HG02610 (cell line): ENCODE measurements at regions not wholly inside any gene's neighbourhood (a gene's known extent, or its start where the extent isn't known, plus 50 kb on each side); places are given as distances from the start of the nearest gene placed in this dataset.
A peak's percentile ranks its signal among the peaks of the same experiment; 100 is the strongest.
"Not testable (repeated sequence)": the region's sequence is repeated elsewhere in the genome, so short reads cannot be mapped to it uniquely, and the experiment has no call there.

Source experiments
- ATAC-seq: cut with Tn5 transposase; IDR thresholded peaks from one replicate; pipeline ENCODE4 v1.9.1; 2021; ENCODE audit warnings: mild to moderate bottlenecking, moderate library complexity; ENCODE audit not compliant: unreplicated experiment

DNA sequence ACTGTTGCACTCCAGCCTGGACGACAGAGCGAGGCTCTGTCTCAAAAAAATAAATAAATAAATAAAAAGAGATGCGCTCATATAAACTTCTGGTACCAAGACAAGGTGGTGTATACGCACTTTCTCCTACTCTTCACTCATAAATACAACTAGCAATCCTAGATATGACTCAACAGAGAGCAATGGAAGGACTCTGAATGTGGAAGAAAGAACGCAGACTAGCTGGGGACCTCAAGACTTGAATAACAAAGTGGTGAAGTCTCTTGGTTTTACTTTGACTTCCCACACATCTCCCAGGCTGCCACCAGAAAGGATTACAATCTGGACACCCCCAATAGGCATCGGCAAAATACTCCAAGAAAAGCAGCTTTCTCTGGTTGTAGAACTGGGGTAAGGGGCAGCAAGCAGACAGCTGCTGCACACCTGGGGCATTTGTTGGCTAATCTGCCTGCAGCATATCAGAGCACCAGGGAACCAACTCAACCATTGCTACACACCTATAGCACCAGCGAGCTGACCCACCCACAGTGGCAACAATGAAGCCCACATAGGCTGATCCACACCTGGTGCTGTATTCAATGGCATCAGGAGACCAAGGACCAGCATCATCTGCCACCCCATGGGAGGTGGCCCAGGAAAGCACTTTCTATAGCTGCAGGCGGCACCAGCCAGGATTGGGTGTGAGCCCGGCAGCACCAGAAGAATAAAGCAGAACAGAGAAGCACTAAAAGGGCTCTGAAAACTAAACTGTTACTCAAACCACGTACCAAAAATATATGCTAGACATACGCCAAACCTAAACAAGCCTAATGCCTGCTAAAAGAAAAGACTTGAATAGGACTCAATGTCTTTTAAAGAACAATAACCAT, 1231.7 kb upstream of the TMEM132C start:
- no peak for ATAC-seq

DNA sequence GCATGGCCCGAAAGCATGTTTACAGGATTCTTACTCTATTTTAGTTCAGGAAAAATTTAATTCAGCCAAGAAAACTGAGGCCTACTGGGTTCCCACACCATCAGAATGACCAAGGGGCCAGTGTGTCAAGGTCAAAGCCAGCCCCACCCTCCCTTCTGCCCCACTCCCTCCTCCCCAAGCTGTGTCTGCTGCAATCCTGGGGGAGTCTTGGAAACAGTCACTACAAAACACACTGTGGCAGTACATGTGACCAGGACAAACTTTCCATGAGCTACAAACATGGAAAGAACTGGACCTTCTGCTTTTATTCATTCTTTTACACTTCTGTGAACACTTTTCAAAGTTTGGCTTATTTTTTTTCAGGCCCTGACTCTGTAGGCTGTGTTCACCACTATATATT, 1228.8 kb upstream of the TMEM132C start:
- ATAC-seq = no peak

DNA sequence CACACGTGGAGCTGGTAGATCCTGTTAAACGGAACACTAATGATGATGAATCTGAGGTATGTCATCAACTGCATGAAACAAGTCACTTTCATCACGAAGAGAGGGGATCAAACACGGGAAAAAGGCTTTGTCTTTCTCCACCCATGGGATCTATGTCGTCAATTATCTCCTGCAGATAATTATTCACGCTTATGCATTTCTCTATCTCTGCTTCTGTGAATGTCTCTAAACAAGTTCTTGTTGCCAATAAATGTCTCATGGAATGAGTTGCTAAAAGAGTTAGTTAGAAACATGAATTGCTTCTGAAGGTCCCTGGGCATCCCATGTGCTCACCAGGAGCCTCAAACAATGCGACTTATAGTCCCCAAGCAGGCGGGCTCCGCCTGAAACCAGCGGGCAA, 1228.2 kb upstream of the TMEM132C start:
- ATAC-seq = no peak

DNA sequence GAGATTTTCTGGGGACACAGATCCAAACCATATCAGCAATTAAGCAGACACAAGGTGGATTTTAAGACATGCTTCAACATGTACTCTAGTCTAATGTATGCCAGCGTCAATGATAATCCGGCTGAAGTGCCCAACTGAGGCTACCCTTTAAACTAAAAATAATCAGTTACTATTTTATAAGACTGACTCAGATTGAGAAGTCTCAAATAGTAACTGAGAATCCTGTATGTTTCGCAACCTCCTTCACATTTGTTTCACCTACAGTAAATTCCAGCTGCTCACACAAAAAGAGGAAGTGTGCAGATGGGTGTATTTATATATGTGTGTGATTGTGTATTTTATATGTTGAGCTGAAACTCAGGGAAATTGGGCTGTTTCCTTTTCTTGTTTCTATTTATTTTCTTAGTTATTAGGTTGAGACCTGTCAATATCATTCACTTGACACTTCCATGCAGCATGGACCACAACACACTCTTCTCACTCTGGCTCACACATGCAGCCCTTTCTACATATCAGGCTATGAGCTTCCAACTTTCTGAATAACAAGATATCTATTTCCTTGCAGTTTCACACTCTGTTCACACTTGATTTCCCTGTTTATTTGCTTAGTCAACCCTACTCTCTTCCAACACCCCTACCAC, 1224.9 kb upstream of the TMEM132C start:
- peak; percentile 90 for ATAC-seq

DNA sequence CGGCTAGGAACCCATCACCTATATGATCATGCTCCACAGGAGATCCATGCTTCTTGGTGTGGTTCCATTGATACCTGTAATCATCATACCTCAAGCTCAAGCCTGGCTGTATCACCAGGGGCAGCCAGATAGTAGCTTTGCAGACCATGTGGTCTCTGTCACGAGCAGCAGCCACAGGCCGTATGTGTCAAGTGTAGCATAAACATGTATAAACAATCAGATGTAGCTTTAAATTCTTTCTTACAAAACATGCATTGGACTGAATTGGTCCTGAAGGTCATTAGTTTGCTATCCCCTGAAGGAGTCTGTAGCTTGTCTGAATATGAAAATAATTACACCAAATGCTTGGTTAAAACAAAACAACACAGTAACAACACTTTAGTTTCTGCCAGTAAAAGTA, 1223.2 kb upstream of the TMEM132C start:
- no peak for ATAC-seq

DNA sequence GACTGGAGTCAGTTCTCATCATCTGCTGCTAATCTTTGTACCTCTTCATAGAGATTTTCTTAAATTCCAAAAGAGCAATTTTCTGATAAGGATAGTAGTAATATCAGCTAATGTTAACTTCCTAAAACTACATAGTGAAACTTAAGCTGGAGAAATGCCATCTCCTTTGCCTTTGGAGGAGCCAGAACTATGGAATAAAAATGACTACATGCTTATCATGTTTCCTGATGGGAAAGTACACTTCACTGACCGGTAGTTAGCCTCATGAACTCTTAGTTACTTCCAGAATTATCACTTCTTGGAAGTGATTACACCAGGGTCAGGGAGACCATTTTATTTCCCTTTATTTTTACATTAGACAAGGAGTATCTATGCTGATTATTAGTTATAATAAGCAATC, 1222.1 kb upstream of the TMEM132C start:
- no peak for ATAC-seq

DNA sequence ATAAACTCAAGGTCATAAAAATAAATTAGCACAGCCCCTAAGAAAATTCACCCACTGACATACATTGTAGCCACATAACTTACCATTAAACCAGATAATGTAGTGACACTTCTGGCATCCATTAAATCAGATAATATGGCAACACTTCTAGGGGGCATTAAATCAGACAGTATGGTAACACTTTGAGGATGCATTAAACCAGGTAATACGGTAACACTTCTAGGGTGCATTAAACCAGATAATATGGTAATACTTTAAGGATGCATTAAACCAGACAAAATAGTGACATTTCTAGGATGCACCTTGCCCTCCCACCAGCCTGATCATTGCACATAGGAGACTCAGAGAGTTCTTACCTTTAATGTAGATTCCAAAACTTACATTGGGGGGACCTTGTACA, 1220.5 kb upstream of the TMEM132C start:
- no peak for ATAC-seq

DNA sequence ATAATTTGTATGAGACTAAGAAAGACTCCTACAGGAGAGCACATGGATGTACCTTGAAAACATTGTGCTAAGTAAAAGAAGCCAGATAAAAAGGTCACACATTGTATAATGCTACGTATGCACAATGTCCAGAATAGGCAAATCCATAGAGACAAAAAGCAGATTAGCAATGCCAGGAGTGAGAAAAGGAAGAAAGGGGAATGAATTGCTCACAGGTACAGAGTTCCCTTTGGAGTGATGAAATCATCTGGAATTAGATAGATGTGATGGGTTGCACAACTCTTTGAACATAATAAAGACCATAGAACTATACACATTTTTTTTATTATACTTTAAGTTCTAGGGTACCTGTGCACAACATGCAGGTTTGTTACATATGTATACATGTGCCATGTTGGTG, 1218.9 kb upstream of the TMEM132C start:
- ATAC-seq = no peak

DNA sequence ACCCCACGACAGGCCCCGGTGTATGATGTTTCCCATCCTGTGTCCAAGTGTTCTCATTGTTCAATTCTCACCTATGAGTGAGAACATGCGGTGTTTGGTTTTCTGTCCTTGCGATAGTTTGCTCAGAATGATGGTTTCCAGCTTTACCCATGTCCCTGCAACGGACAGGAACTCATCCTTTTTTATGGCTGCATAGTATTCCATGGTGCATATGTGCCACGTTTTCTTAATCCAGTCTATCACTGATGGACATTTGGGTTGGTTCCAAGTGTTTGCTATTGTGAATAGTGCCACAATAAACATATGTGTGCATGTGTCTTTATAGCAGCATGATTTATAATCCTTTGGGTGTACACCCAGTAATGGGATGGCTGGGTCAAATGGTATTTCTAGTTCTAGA, 1218.4 kb upstream of the TMEM132C start:
- not testable (repeated sequence) for ATAC-seq

DNA sequence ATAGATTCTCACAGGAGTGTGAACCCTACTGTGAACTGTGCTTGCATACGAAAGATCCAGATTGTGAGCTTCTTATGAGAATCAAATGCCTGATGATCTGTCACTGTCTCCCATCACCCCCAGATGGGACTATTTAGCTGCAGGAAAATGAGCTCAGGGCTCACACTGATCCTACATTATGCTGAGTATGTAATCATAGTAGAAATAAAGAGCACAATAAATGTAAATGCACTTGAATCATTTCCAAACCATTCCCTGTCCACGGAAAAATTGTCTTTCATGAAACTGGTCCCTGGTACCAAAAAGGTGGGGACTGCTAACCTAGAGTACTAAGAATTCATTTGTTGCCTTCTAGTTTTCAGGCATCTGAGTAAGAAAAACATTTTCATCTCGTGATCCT, 1215.8 kb upstream of the TMEM132C start:
- no peak for ATAC-seq

DNA sequence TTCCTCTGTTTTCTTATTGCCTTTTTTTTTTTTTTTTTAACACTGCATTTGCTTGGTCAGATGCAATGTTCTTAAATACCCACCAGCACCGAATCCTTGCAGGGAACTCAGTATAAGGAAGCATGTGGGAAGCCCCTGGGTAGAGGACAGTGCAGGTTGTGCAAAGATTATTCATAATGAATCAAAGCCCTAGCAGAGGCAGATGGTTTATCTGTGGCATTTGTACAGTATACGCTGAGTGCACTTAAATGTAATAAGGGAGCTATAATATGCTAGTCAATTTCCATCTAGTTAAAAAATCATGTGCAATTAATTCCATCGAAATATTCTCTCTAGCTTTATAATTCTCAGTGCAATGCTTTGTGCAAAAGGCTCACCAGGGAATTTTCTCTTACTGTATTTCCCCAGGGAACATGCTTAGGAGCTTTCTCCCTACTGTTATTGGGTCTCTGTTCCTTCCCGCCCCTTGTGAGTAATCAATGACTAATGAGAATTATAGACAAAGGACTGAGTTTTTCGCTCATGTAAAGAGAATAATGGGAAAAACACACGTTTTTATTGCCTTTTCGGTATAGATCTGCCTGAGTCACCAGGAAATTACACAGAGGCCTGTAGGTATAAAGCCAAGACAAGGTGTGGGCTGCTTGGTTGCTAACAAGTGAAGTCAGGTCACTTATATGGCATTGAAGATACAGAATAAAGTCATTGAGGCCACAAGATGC, 1214.3 kb upstream of the TMEM132C start:
- no peak for ATAC-seq

DNA sequence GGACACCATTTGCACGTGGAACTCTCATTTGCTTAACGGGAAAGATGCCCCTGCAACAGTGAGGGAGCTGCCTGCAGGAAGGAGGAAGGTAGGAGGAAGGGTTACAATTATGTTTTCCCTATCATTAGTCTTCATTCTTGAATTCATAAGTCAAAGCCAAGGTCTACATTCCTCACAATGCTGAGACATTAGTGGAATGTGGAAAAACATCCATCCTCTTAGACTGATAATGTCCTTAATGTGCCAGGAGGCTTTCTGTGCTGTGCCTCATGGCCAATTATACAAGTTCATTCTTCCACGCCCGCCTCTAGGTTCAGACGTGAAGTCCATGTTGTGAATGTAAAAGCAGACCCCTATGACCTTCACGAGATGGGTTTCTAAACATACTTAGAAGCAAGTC, 1212.4 kb upstream of the TMEM132C start:
- no peak for ATAC-seq

DNA sequence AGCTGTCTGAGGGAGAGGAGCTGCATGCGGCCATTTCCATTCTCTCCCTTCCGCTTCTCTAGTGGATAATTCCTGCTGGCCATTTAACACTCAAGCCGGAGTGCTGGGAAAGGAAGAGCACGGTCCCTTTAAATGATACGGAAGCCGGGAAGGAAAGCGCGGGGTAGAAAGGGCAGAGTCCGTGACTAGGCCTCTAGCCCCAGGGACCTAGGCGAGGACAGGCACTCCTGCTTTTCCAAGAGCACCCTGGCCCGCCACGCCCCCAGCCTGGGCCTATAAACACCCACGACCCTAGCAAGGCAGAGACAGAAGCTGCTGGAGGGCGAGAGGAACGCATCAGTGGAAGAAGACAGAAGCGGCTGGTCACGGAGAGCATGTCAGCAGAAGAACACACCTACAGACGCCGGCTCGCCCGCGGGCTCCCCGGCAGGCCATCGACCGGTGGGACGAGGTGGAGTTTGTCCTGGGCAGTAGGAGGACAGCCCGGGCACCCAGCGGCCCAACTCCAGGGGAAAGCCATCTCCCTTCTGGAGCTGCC, 1206.6 kb upstream of the TMEM132C start:
- ATAC-seq = no peak

DNA sequence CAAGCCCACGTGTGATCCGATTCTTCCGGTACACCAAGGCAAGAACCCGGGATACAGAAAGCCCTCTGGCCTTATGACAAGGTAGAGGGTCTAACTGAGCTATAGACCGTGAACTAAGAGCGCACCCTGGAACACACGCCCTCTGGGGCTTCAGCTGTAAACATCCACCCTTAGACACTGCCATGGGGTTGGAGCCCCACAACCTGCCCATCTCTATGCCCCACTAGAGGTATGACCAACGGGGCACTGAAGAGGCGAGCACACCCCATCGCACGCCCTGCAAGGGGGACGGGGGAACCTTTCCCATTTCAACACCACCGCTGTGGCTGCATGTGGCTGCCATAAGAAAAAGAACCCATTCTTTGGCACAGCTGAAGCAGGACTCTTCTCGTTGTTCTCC, 1206.0 kb upstream of the TMEM132C start:
- ATAC-seq = no peak

DNA sequence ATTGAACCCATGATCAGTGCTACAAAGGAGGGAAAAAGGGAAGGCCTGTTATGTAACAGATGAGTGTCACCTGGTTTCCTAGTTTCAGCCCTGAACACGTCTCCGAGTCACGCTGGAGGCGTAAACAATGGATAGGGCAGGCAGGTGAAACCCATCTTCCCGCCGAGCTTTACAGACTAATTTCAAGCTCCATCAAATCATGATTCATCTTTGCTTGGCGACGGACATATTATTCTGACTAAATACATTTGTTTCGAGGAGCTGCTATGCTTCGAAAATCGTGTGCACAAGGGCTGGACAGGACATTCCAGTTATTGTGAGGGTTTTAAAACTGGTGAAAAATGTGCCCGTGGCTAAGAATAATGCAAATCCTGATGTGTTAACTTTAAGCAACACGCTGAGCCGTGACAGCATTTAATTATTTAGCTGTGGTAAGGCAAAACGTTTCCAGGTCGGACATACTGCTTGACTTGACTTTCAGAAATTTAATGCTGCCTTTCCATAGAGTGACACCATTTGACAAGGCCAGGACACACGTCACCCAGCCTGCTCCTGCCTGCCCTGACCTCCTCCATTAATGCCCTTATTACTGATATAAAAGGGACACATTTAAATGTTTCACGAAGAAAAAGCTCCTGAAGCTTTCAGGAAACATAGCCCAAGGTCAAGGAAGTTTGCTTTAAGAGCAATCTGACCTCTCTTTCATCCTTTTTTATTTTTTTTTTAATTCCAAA, 1203.5 kb upstream of the TMEM132C start:
- ATAC-seq = no peak

DNA sequence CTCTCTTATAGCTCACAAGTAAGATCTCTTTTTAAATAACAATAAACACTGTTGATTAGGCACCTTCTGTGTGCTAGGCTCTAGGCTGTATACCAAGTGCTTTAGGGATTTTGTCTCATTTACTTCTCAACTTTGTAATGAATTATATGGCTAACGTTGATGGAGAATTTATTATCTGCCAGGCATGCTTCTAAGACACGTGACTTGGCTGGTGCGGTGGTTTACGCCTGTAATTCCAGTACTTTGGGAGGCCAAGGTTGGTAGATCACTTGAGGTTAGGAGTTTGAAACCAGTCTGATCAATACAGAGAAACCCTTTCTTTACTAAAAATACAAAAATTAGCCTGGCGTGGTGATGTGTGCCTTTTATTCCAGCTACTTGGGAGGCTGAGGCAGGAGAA, 1202.8 kb upstream of the TMEM132C start:
- ATAC-seq = no peak

DNA sequence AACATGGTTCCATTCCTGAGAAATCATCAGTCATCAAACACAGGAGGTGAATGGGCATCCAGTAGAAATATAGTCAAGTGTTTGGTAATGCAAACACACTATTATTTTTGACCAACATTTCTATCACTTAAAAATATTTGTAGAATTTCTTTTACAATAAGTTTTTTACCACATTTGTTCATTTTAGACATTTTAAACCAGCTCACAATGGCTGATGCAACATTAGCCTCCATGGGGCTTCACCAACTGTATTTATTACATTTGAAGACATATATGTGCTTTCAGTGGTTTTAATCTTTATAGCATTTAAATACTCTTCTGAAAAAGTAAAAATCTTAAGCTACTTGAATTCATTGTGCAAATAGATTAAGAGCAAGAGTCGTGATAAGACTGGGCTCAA, 1201.4 kb upstream of the TMEM132C start:
- no peak for ATAC-seq

DNA sequence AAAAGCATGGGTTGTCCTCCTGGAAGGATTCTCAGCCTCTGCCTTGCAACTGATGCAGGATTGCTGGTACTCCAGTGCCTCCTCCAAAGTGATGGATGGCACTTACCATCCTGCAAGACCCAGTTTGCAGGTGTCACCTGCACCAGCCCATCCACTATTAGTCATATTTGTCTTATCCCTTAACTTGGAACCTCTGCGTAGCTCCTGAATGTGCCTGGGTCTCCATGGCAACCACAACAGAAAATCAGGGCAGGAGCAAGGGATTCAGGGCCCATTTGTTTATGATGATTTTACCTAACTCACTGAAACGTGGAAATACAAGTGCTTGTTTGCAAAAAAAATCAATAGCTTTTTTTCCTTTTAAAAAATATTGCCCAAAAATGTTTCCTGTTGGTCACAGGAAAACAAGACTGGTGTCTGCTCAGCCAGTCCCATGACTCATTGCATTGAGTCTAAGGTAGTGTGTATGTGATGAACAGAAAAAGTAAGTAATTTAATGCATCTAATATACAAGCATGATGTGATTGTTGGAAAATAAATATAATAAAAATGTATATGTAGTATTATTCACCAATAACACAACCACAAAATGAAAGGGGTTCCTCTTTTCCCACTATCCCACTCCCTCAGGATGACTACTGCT, 1196.3 kb upstream of the TMEM132C start:
- ATAC-seq = no peak

DNA sequence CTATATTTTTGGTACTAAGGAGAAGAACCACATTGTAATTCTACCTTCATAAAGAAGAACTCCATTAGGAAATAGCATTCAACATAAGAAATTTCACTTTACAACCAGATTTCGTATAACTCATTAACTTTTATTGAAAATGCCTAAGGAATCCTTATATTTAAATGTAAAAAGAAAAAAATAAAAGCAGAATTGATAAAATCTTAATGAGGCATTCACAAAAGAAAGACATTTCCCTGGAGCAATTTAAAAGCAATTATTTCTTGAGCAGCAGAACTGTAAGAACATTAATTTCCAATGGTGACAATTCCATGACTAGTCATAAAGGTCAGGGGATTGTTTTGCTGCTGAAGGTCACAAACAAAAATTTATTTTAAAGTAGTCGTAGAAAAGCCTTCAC, 1192.8 kb upstream of the TMEM132C start:
- no peak for ATAC-seq

DNA sequence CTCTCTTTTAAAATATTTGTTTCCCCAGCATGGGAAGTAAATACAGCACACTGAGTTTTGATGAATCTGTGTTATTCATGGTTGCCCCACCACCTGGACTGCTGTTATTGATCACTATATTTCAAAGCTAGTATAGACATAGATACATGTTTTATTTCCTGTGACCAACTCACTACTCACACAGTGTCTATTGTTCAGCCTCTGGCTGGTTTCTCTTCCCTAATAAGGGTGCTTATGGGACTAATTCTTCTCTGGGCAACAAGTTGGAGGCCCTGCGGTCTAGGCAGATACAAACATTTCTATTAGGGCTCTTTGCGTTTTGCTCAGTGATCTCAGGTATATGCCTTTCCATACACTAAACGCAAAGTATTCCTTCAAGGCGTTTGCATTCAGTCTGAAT, 1191.0 kb upstream of the TMEM132C start:
- no peak for ATAC-seq
